ENCODE measurements at regions not wholly inside any gene's neighbourhood (a gene's known extent, or its start where the extent isn't known, plus 50 kb on each side); places are given as distances from the start of the nearest gene placed in this dataset.

- no peaks in the 10 kb centered on the region for H3K36me3 ChIP-seq (ENCODE audit: control insufficient read depth, insufficient read depth, low read length)
- no peak overlapping the region for H3K4me3 ChIP-seq (replicated peaks; ENCODE audit: low read depth, low read length)
- no peak for DNase-seq (ENCODE audit: extremely low read depth, insufficient read length)
- TF ChIP-seq CTCF (IDR thresholded peaks at IDR 0.05; ENCODE audit: insufficient read depth, low read length, poor library complexity, severe bottlenecking) = no peak
- no peaks in the 10 kb centered on the region; the same call in 1 of the 2 replicates for H3K27me3 ChIP-seq (replicated peaks; ENCODE audit: control insufficient read depth, insufficient read depth, low read length)
These were observed 226.4 kb upstream of the WWC1 start for GRCh38 chr5:168064933-168065622.

DNA sequence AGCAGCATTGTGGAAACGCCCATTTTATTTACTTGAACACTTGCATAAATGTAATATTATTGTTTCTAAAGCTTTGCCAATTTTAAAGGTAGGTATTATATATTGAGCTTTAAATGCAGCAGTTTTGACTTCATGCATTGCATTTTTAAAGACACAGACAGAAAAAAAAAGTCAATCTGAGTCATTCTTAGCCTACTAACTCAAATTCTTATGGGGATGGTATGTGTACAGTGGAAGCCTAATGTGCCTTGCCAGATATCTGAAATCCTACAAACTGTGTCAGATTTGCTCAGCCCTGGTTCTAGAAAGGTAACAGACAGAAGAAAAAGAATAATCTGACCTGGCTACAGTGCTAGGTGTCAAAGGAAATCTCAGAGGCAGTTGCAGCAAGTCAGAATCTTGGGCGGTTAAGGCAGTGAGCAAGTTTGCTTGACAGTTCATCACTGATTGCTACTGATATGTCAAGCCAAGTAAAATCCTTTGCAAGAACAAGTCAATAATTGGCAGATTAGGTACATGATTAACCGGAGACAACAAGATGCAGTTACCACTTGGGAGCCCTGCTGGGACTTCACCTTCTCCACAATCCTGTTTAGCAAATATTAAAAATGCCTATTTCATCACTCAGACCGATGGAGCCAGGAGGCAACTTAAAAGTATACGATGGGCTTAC is 224.8 kb upstream of the WWC1 start:
- no peak overlapping the region for H3K4me3 ChIP-seq (replicated peaks; ENCODE audit: low read depth, low read length)
- H3K27me3 ChIP-seq (replicated peaks; ENCODE audit: control insufficient read depth, insufficient read depth, low read length) = no peaks in the 10 kb centered on the region; the same call in 1 of the 2 replicates
- no peaks in the 10 kb centered on the region for H3K36me3 ChIP-seq (ENCODE audit: control insufficient read depth, insufficient read depth, low read length)
- no peak for TF ChIP-seq CTCF (IDR thresholded peaks at IDR 0.05; ENCODE audit: insufficient read depth, low read length, poor library complexity, severe bottlenecking)
- DNase-seq (ENCODE audit: extremely low read depth, insufficient read length) = no peak

- Histone ChIP-seq H3K36me3 (ENCODE audit: control insufficient read depth, insufficient read depth, low read length) (no peaks in the 10 kb centered on the region), H3K4me3 (replicated peaks; ENCODE audit: low read depth, low read length) (no peak overlapping the region), H3K27me3 (replicated peaks; ENCODE audit: control insufficient read depth, insufficient read depth, low read length) (no peaks in the 10 kb centered on the region; the same call in 1 of the 2 replicates)
- DNase-seq (ENCODE audit: extremely low read depth, insufficient read length) = no peak
- no peak for TF ChIP-seq CTCF (IDR thresholded peaks at IDR 0.05; ENCODE audit: insufficient read depth, low read length, poor library complexity, severe bottlenecking)
These were observed 220.7 kb upstream of the WWC1 start for GRCh38 chr5:168070761-168071160.

DNA sequence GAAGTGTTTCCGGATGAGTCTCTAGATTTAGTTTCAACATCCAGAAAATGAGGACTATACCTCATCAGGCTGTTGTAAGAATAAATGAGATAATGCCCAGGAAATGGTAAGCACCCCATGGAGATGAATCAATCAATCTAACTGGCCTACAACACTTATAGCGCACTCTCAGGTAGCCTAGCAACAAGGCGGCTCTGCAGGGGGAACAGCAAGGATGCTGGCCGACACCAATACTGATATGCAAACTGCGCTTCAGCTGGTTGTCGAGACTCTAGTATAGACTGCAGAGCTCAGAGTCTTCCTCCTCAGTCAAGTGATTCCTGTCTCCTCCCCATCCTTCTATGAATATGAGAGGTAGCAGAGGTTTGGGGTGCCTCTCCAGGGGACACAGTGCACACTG is 218.8 kb upstream of the WWC1 start:
- Histone ChIP-seq H3K4me3 (replicated peaks; ENCODE audit: low read depth, low read length) (no peak overlapping the region), H3K36me3 (ENCODE audit: control insufficient read depth, insufficient read depth, low read length) (no peaks in the 10 kb centered on the region), H3K27me3 (replicated peaks; ENCODE audit: control insufficient read depth, insufficient read depth, low read length) (no peaks in the 10 kb centered on the region; the same call in 1 of the 2 replicates)
- no peak for DNase-seq (ENCODE audit: extremely low read depth, insufficient read length)
- TF ChIP-seq CTCF (IDR thresholded peaks at IDR 0.05; ENCODE audit: insufficient read depth, low read length, poor library complexity, severe bottlenecking) = no peak

GRCh38 chr5:168073311-168073710 is 218.1 kb upstream of the WWC1 start:
- DNase-seq (ENCODE audit: extremely low read depth, insufficient read length) = no peak
- Histone ChIP-seq H3K27me3 (replicated peaks; ENCODE audit: control insufficient read depth, insufficient read depth, low read length) (no peaks in the 10 kb centered on the region; the same call in 1 of the 2 replicates), H3K4me3 (replicated peaks; ENCODE audit: low read depth, low read length) (no peak overlapping the region), H3K36me3 (ENCODE audit: control insufficient read depth, insufficient read depth, low read length) (no peaks in the 10 kb centered on the region)
- no peak for TF ChIP-seq CTCF (IDR thresholded peaks at IDR 0.05; ENCODE audit: insufficient read depth, low read length, poor library complexity, severe bottlenecking)
